SK-N-SH (cell line): ENCODE measurements at regions not wholly inside any gene's neighbourhood (a gene's known extent, or its start where the extent isn't known, plus 50 kb on each side); places are given as distances from the start of the nearest gene placed in this dataset.
"Not testable (repeated sequence)": the region's sequence is repeated elsewhere in the genome, so short reads cannot be mapped to it uniquely, and the experiment has no call there.

Experiments
- CHD2 ChIP-seq: fragments of 150-350 bp; IDR thresholded peaks from 2 replicates; pipeline ENCODE4 v1.6.1; 2018; ENCODE audit warnings: low read length; ENCODE audit not compliant: partially characterized antibody
- FOSL2 ChIP-seq: IDR thresholded peaks from 2 replicates; pipeline ENCODE4 v1.4.0; 2012; ENCODE audit warnings: low read depth, mild to moderate bottlenecking, moderate library complexity, borderline replicate concordance
- RCOR1 ChIP-seq: fragments of 150-350 bp; IDR thresholded peaks from 2 replicates; pipeline ENCODE4 v1.6.1; 2017; ENCODE audit warnings: antibody characterized with exemption, low read length
- RFX5 ChIP-seq: IDR thresholded peaks from 2 replicates; pipeline ENCODE4 v1.6.1; 2012; ENCODE audit warnings: mild to moderate bottlenecking, improper control_type of control experiment, low read length
- SMC3 ChIP-seq: IDR thresholded peaks from 2 replicates; pipeline ENCODE4 v1.6.1; 2012; ENCODE audit warnings: low read depth, low read length, improper control_type of control experiment
- TAF1 ChIP-seq: IDR thresholded peaks from 2 replicates; pipeline ENCODE4 v1.6.1; 2012; ENCODE audit warnings: low read depth, mild to moderate bottlenecking, low read length, moderate library complexity, borderline replicate concordance
- TF ChIP-seq, protein P1 (sequence below): fragments of 200-600 bp; sonication (generic); IDR thresholded peaks from 2 replicates; pipeline ENCODE4 v1.6.1; 2017; ENCODE audit warnings: antibody characterized with exemption, mild to moderate bottlenecking, moderate library complexity
- TF ChIP-seq, protein P2 (sequence below): fragments of 150-350 bp; IDR thresholded peaks from 2 replicates; pipeline ENCODE4 v1.6.1; 2017; ENCODE audit warnings: antibody characterized with exemption, low read length, low read depth, borderline replicate concordance

DNA sequence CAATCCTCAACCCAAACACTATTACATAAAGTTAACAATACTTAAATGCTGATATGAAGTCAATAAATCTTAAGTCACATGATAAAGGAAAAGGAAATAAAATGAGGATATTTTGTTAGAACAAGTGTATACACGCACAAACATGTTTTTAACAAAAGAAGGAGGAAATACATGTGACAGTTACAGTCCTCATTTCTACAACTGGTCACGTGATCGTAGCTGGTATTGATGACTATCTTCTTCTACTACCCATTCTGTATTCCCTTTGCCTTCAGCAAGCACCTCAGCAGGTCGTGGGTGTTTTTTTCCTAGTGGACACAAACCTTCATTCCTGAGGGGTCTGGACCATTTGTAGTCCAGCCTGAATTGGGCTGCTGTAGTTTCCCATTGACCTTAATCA is 610.8 kb downstream of the XPNPEP1 start:
- TF ChIP-seq TAF1, CHD2, RFX5, RCOR1, FOSL2, SMC3: not testable (repeated sequence)
- TF ChIP-seq, protein P1, sequence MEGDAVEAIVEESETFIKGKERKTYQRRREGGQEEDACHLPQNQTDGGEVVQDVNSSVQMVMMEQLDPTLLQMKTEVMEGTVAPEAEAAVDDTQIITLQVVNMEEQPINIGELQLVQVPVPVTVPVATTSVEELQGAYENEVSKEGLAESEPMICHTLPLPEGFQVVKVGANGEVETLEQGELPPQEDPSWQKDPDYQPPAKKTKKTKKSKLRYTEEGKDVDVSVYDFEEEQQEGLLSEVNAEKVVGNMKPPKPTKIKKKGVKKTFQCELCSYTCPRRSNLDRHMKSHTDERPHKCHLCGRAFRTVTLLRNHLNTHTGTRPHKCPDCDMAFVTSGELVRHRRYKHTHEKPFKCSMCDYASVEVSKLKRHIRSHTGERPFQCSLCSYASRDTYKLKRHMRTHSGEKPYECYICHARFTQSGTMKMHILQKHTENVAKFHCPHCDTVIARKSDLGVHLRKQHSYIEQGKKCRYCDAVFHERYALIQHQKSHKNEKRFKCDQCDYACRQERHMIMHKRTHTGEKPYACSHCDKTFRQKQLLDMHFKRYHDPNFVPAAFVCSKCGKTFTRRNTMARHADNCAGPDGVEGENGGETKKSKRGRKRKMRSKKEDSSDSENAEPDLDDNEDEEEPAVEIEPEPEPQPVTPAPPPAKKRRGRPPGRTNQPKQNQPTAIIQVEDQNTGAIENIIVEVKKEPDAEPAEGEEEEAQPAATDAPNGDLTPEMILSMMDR, result not testable (repeated sequence)
- TF ChIP-seq, protein P2, sequence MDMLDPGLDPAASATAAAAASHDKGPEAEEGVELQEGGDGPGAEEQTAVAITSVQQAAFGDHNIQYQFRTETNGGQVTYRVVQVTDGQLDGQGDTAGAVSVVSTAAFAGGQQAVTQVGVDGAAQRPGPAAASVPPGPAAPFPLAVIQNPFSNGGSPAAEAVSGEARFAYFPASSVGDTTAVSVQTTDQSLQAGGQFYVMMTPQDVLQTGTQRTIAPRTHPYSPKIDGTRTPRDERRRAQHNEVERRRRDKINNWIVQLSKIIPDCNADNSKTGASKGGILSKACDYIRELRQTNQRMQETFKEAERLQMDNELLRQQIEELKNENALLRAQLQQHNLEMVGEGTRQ, result not testable (repeated sequence)
